ENCODE measurements at regions not wholly inside any gene's neighbourhood (a gene's known extent, or its start where the extent isn't known, plus 50 kb on each side); places are given as distances from the start of the nearest gene placed in this dataset.
"Not testable (repeated sequence)": the region's sequence is repeated elsewhere in the genome, so short reads cannot be mapped to it uniquely, and the experiment has no call there.

GRCh38 chr6:90456997-90457866 is 129.6 kb downstream of the MAP3K7 start:
- not testable (repeated sequence) for TF ChIP-seq CTCF (IDR thresholded peaks at IDR 0.05; ENCODE audit: poor library complexity); EZH2 (IDR thresholded peaks at IDR 0.05; ENCODE audit: borderline replicate concordance); EZH2phosphoT487 (IDR thresholded peaks at IDR 0.05; ENCODE audit: low read depth, severe bottlenecking, unreplicated experiment)

Data from hepatocyte (in vitro differentiated cells).